Testis (tissue), 2 donors: ENCODE measurements at regions not wholly inside any gene's neighbourhood (a gene's known extent, or its start where the extent isn't known, plus 50 kb on each side); places are given as distances from the start of the nearest gene placed in this dataset.

Experiments
- CTCF ChIP-seq, 3 experiments: fragments of 450-650 bp in 2 of 3; fragments of 200-600 bp in 1 of 3; sonication (generic) in 1 of 3; IDR thresholded peaks; one replicate each; pipeline ENCODE4 v1.5.1; 2016 to 2019; ENCODE audit warnings: antibody characterized with exemption in 3 of 3, mild to moderate bottlenecking in 2 of 3, moderate library complexity in 1 of 3
- POLR2A ChIP-seq: fragments of 450-650 bp; IDR thresholded peaks from one replicate; pipeline ENCODE4 v1.6.1; 2017; ENCODE audit warnings: antibody characterized with exemption, mild to moderate bottlenecking, moderate library complexity

DNA sequence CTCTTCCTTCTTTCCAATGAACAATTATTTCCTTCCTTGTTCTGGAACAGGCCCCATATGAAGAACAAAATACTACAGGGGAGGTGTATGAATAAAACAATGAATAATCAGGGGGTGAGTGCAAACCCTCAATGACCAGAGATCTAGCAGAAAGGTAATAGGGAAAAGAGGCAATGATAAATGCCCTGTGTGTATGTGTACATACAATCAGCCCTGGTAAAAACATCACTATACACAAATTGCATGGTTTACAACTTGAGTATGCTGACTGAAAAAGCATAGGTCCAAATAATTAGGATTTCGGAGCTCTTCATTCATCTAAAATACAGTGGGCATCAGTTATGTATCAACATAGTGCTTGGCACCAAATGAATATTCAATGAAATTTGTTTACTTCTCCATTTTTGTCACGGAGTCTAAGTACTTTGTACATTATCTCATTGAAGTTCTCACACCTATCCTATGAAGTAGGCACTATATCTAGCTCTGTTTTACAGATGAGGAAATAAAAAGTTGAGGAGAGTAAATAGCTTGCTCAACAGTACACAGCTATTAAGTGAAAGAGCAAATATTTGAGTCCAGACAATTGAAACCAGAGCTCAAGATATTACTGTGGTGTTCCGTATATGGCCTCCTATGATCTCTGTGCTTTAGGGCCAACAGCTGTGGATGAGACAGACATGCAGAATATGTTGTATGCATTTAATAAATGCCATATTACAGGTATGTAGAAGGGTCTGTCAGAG lies 1065.4 kb downstream of the SORCS3 start:
- no peak for TF ChIP-seq CTCF (IDR thresholded peaks at IDR 0.05)
- no peak for TF ChIP-seq POLR2A
